Calu3 (cell line): ENCODE measurements at regions not wholly inside any gene's neighbourhood (a gene's known extent, or its start where the extent isn't known, plus 50 kb on each side); places are given as distances from the start of the nearest gene placed in this dataset.

Experiments used
- BruUV-seq: library from RNA; stranded (reverse); fragments of 400-500 nt; replicated peaks from 2 replicates; lab custom pipeline; 2021; lab: Mats Ljungman, UMichigan
- CTCF ChIA-PET: fragments of 300-600 bp; sonication (Branson Sonifier 250); formaldehyde crosslinking; loops from one replicate; lab custom pipeline; 2022; ENCODE audit warnings: antibody characterized with exemption; lab: Charles Lee
- DNase-seq: peaks from one replicate; pipeline ENCODE4 v3.0.0; 2022
- H3K27ac Mint-ChIP-seq: one replicate; pipeline ENCODE4 v1.8.0; 2022; ENCODE audit warnings: mixed read lengths; ENCODE audit not compliant: unreplicated experiment
- H3K27me3 Mint-ChIP-seq: one replicate; pipeline ENCODE4 v1.8.0; 2022; ENCODE audit warnings: mixed read lengths; ENCODE audit not compliant: unreplicated experiment
- H3K36me3 Mint-ChIP-seq: one replicate; pipeline ENCODE4 v1.8.0; 2022; ENCODE audit warnings: mild to moderate bottlenecking, moderate library complexity, mixed read lengths; ENCODE audit not compliant: insufficient read depth, unreplicated experiment
- H3K4me1 Mint-ChIP-seq: one replicate; pipeline ENCODE4 v1.8.0; 2022; ENCODE audit warnings: mild to moderate bottlenecking, low read depth, mixed read lengths; ENCODE audit not compliant: unreplicated experiment
- H3K4me3 Mint-ChIP-seq: one replicate; pipeline ENCODE4 v1.8.0; 2022; ENCODE audit warnings: mild to moderate bottlenecking, low read depth, moderate library complexity, mixed read lengths; ENCODE audit not compliant: unreplicated experiment
- H3K9me3 Mint-ChIP-seq: one replicate; pipeline ENCODE4 v1.8.0; 2022; ENCODE audit warnings: low read depth, mixed read lengths; ENCODE audit not compliant: unreplicated experiment
- CTCF ChIP-seq: fragments of 200-600 bp; IDR thresholded peaks from one replicate; pipeline ENCODE4 v1.8.0; 2022; ENCODE audit warnings: antibody characterized with exemption; ENCODE audit not compliant: unreplicated experiment
- intact Hi-C: fragments of 100-400 bp; cut with micrococcal nuclease; formaldehyde crosslinking; loops from one replicate; pipeline ENCODE4 v1.10.0; 2022; ENCODE audit not compliant: unreplicated experiment

GRCh38 chr2:193272011-193272410 lies 1077.3 kb upstream of the TMEFF2 start:
- no peaks in the 10 kb centered on the region for H3K4me1 Mint-ChIP-seq
- intact Hi-C loops = no loop called here
- H3K27ac Mint-ChIP-seq = no peak overlapping the region
- BruUV-seq = no TSS peak
- DNase-seq = no peak
- no peaks in the 10 kb centered on the region for H3K27me3 Mint-ChIP-seq
- no peaks in the 10 kb centered on the region for H3K36me3 Mint-ChIP-seq
- CTCF ChIA-PET = no interaction called here
- peaks cover 8% of the 10 kb centered on the region for H3K9me3 Mint-ChIP-seq
- TF ChIP-seq CTCF = no peak
- H3K4me3 Mint-ChIP-seq = no peak overlapping the region

- DNase-seq = no peak
- Mint-ChIP-seq H3K4me1 (no peaks in the 10 kb centered on the region), H3K27ac (no peak overlapping the region), H3K4me3 (no peak overlapping the region), H3K9me3 (peaks cover 8% of the 10 kb centered on the region), H3K36me3 (no peaks in the 10 kb centered on the region), H3K27me3 (no peaks in the 10 kb centered on the region)
- CTCF ChIA-PET = no interaction called here
- intact Hi-C loops = no loop called here
- BruUV-seq = no TSS peak
- TF ChIP-seq CTCF = no peak
These were observed 1076.1 kb upstream of the TMEFF2 start for GRCh38 chr2:193270816-193271215.

- no peak for DNase-seq
- TF ChIP-seq CTCF = no peak
- Mint-ChIP-seq H3K27ac (no peak overlapping the region), H3K27me3 (no peaks in the 10 kb centered on the region), H3K4me1 (no peaks in the 10 kb centered on the region), H3K36me3 (no peaks in the 10 kb centered on the region), H3K9me3 (peaks cover 8% of the 10 kb centered on the region), H3K4me3 (no peak overlapping the region)
- no TSS peak for BruUV-seq
- CTCF ChIA-PET = no interaction called here
- intact Hi-C loops = loop anchor here (10.0 kb wide), 1 partner anchor 317 kb away; no protein-coding TSS in a partner anchor
These were observed 1072.8 kb upstream of the TMEFF2 start for GRCh38 chr2:193267496-193268002.

- intact Hi-C loops = no loop called here
- Mint-ChIP-seq H3K9me3 (no peaks in the 10 kb centered on the region), H3K4me3 (no peak overlapping the region), H3K4me1 (no peaks in the 10 kb centered on the region), H3K27me3 (no peaks in the 10 kb centered on the region), H3K27ac (no peak overlapping the region), H3K36me3 (no peaks in the 10 kb centered on the region)
- no peak for TF ChIP-seq CTCF
- CTCF ChIA-PET = no interaction called here
- no TSS peak for BruUV-seq
- no peak for DNase-seq
These were observed 1058.3 kb upstream of the TMEFF2 start for GRCh38 chr2:193253014-193253530.
